T-helper 17 cell (primary cell): ENCODE measurements at regions not wholly inside any gene's neighbourhood (a gene's known extent, or its start where the extent isn't known, plus 50 kb on each side); places are given as distances from the start of the nearest gene placed in this dataset.
"Not testable (repeated sequence)": the region's sequence is repeated elsewhere in the genome, so short reads cannot be mapped to it uniquely, and the experiment has no call there.

Source experiments
- ATAC-seq: fragments of 150-1000 bp; cut with Tn5 transposase; 2 replicates; pipeline ENCODE4 v1.10.0; 2021; ENCODE audit warnings: mild to moderate bottlenecking, moderate library complexity
- DNase-seq, 3 donors: peaks; one replicate each; pipeline versions ENCODE4 v3.0.0 to v3.0.0-alpha.2; 2020 to 2021
- H3K9me3 ChIP-seq: one replicate; pipeline ENCODE4 v1.7.0; 2013; ENCODE audit warnings: low read length, mild to moderate bottlenecking; ENCODE audit not compliant: control insufficient read depth, poor library complexity, severe bottlenecking
- H3K27ac Mint-ChIP-seq: one replicate; pipeline ENCODE4 v1.8.0; 2022; ENCODE audit warnings: mild to moderate bottlenecking, moderate library complexity, mixed read lengths
- H3K27me3 Mint-ChIP-seq: one replicate; pipeline ENCODE4 v1.8.0; 2022; ENCODE audit warnings: mixed read lengths
- H3K36me3 Mint-ChIP-seq: one replicate; pipeline ENCODE4 v1.8.0; 2022; ENCODE audit warnings: low read depth, mixed read lengths
- H3K4me1 Mint-ChIP-seq: one replicate; pipeline ENCODE4 v1.8.0; 2022; ENCODE audit warnings: mild to moderate bottlenecking, mixed read lengths
- H3K4me3 Mint-ChIP-seq: one replicate; pipeline ENCODE4 v1.8.0; 2022; ENCODE audit warnings: mild to moderate bottlenecking, moderate library complexity, mixed read lengths

- H3K27ac Mint-ChIP-seq, result no peak overlapping the region
Measured at GRCh38 chr14:87748558-87748957, 244.4 kb downstream of the GALC start.

GRCh38 chr14:87745507-87746118 lies 247.4 kb downstream of the GALC start:
- Mint-ChIP-seq H3K4me3 (no peak overlapping the region), H3K27ac (no peak overlapping the region), H3K36me3 (no peaks in the 10 kb centered on the region), H3K4me1 (no peaks in the 10 kb centered on the region), H3K27me3 (peaks cover 42% of the 10 kb centered on the region)
- peak; percentile 42 for ATAC-seq
- DNase-seq, result no peak
- H3K9me3 ChIP-seq, result no peaks in the 10 kb centered on the region

More at GRCh38 chr14:87748558-87748957, 244.4 kb downstream of the GALC start:
- Mint-ChIP-seq H3K27me3 (peaks cover 43% of the 10 kb centered on the region), H3K4me3 (no peak overlapping the region), H3K4me1 (no peaks in the 10 kb centered on the region), H3K36me3 (no peaks in the 10 kb centered on the region)
- DNase-seq (no peak), ATAC-seq (no peak)
- no peaks in the 10 kb centered on the region for H3K9me3 ChIP-seq

GRCh38 chr14:87734577-87735360 lies 258.2 kb downstream of the GALC start:
- ATAC-seq, H3K4me1 Mint-ChIP-seq, DNase-seq, H3K9me3 ChIP-seq, H3K36me3 Mint-ChIP-seq, H3K4me3 Mint-ChIP-seq, H3K27ac Mint-ChIP-seq: not testable (repeated sequence)
- H3K27me3 Mint-ChIP-seq, result peaks cover 15% of the 10 kb centered on the region

- not testable (repeated sequence) for H3K27me3 Mint-ChIP-seq, H3K4me3 Mint-ChIP-seq, DNase-seq, H3K9me3 ChIP-seq, H3K27ac Mint-ChIP-seq, H3K4me1 Mint-ChIP-seq, H3K36me3 Mint-ChIP-seq, ATAC-seq
Measured at GRCh38 chr14:87733115-87733514, 259.9 kb downstream of the GALC start.

- Mint-ChIP-seq H3K36me3 (no peaks in the 10 kb centered on the region), H3K27ac (no peak overlapping the region), H3K4me1 (no peaks in the 10 kb centered on the region), H3K27me3 (peaks cover under 1% of the 10 kb centered on the region), H3K4me3 (no peak overlapping the region)
- no peaks in the 10 kb centered on the region for H3K9me3 ChIP-seq
- ATAC-seq (no peak), DNase-seq (no peak)
Measured at GRCh38 chr14:87732562-87732961, 260.4 kb downstream of the GALC start.

GRCh38 chr14:87725318-87725717 lies 267.7 kb downstream of the GALC start:
- Mint-ChIP-seq H3K4me1 (no peaks in the 10 kb centered on the region), H3K27me3 (peaks cover 16% of the 10 kb centered on the region), H3K36me3 (no peaks in the 10 kb centered on the region), H3K27ac (no peak overlapping the region), H3K4me3 (no peak overlapping the region)
- ATAC-seq (no peak), DNase-seq (no peak)
- no peaks in the 10 kb centered on the region for H3K9me3 ChIP-seq

GRCh38 chr14:87712396-87713090 lies 280.4 kb downstream of the GALC start:
- Mint-ChIP-seq H3K4me1 (peaks cover 2% of the 10 kb centered on the region), H3K27ac (no peak overlapping the region), H3K4me3 (no peak overlapping the region), H3K27me3 (no peaks in the 10 kb centered on the region), H3K36me3 (no peaks in the 10 kb centered on the region)
- H3K9me3 ChIP-seq, result no peaks in the 10 kb centered on the region
- ATAC-seq (no peak), DNase-seq (no peak)

GRCh38 chr14:87705439-87705896 lies 287.5 kb downstream of the GALC start:
- Mint-ChIP-seq H3K36me3 (no peaks in the 10 kb centered on the region), H3K4me3 (no peak overlapping the region), H3K4me1 (no peaks in the 10 kb centered on the region), H3K27me3 (no peaks in the 10 kb centered on the region), H3K27ac (no peak overlapping the region)
- ATAC-seq (no peak), DNase-seq (no peak)
- H3K9me3 ChIP-seq, result no peaks in the 10 kb centered on the region

- Mint-ChIP-seq H3K36me3 (peaks cover 2% of the 10 kb centered on the region), H3K27me3 (no peaks in the 10 kb centered on the region), H3K27ac (no peak overlapping the region), H3K4me3 (no peak overlapping the region), H3K4me1 (no peaks in the 10 kb centered on the region)
- no peaks in the 10 kb centered on the region for H3K9me3 ChIP-seq
- ATAC-seq (no peak), DNase-seq (no peak)
Measured at GRCh38 chr14:87698481-87698880, 294.5 kb downstream of the GALC start.

- ATAC-seq (no peak), DNase-seq (no peak)
- Mint-ChIP-seq H3K27ac (no peak overlapping the region), H3K4me3 (no peak overlapping the region), H3K36me3 (peaks cover 2% of the 10 kb centered on the region), H3K4me1 (no peaks in the 10 kb centered on the region), H3K27me3 (no peaks in the 10 kb centered on the region)
- no peaks in the 10 kb centered on the region for H3K9me3 ChIP-seq
Measured at GRCh38 chr14:87696485-87696884, 296.5 kb downstream of the GALC start.

GRCh38 chr14:87691042-87691881 lies 301.7 kb downstream of the GALC start:
- no peak overlapping the region for H3K4me3 Mint-ChIP-seq
- no peaks in the 10 kb centered on the region for H3K4me1 Mint-ChIP-seq
- H3K27me3 Mint-ChIP-seq, result no peaks in the 10 kb centered on the region
- ATAC-seq, result no peak
- no peak overlapping the region for H3K27ac Mint-ChIP-seq
- no peaks in the 10 kb centered on the region for H3K9me3 ChIP-seq
- DNase-seq, result no peak
- H3K36me3 Mint-ChIP-seq, result peaks cover 2% of the 10 kb centered on the region

- H3K9me3 ChIP-seq, result no peaks in the 10 kb centered on the region
- no peak overlapping the region for H3K27ac Mint-ChIP-seq
- DNase-seq (no peak), ATAC-seq (no peak)
- no peaks in the 10 kb centered on the region for H3K4me1 Mint-ChIP-seq
- no peaks in the 10 kb centered on the region for H3K27me3 Mint-ChIP-seq
- peaks cover 2% of the 10 kb centered on the region for H3K36me3 Mint-ChIP-seq
- no peak overlapping the region for H3K4me3 Mint-ChIP-seq
Measured at GRCh38 chr14:87690076-87690613, 302.8 kb downstream of the GALC start.
